ENCODE measurements at regions not wholly inside any gene's neighbourhood (a gene's known extent, or its start where the extent isn't known, plus 50 kb on each side); places are given as distances from the start of the nearest gene placed in this dataset.
A peak's percentile ranks its signal among the peaks of the same experiment; 100 is the strongest.

DNA sequence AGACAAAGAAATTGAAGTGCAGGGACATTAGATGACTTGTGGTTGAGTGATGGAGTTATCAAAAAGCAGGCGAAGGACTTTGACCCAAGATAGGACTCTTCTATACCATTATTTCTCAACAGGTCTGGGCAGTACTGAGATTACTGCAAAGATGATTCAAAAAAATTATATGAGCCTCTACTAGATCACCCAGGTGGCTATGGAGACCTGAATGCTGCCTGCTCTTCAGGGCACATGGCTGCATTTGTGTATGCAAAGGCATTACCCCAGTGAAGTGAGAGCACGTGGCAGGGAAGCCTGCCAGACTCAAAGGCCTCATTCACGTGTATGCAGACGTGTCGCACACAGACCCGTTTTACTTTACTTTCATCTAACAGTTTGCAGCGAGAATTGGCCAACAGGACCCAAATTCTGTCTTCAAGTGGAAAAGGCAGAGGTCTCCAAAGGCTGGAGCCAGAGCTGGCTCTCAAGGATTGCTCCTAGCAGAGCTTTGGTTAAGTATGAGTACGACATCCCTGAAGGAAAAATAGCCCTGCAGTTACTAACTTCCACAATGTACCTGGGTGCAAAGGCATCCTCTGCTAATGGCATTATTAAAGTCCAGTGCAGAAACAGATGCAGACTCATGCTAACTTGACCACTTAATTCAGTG lies 113.8 kb upstream of the ARMC2 start:
- DNase-seq = peak; percentile 57

DNA sequence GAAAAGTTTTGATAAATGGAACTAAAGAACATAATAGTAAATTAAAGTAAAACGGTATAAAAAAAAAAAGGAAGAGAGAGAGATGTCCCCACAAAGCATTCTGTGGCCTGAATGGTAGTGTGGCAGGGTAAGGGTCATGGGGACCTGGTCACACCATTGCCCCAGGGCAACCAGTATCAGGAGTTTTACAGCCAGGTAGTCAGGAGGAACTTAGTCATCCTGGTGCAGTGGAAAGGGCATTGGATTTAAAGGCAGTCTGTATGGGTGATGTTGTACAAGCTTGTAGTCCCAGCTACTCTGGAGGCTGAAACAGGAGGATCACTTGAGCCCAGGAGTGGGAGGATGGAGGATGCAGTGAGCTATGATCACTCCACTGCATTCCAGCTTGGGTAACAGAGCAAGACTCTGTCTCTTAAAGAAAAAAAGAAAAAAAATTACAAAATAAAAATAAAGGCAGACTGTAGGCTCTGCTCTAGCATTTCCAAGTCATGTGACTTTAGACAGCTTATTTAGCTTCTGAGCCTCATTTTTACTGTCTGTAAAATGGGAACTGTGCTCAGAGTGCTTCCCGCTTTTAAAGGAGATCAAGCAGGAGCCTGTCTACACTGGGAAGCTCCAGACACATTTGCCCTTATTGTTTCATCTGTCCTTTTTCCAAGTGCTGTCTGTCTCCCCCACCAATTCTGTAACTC lies 112.8 kb upstream of the ARMC2 start:
- peak; percentile 86 for DNase-seq

DNA sequence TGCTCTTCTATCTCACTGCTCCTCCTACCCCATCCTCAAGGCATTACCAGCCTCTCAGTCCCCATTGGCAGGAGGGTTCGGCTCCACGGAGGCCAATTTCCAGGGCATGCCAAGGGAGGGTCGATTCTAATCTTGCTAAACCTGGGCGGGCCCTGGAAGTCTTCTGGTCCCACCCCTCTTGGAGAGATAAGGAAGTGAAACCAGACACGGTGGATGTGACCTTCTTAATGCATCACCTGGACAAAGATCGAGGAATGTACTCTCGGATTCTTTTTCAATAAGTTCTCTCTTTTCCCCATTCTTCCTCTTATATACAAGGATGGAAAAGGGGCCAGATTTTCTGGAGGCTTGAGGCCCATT lies 112.2 kb upstream of the ARMC2 start:
- peak; percentile 70 for DNase-seq

- peak; percentile 93 for DNase-seq
Measured at GRCh38 chr6:108736832-108737231, 111.4 kb upstream of the ARMC2 start.

DNA sequence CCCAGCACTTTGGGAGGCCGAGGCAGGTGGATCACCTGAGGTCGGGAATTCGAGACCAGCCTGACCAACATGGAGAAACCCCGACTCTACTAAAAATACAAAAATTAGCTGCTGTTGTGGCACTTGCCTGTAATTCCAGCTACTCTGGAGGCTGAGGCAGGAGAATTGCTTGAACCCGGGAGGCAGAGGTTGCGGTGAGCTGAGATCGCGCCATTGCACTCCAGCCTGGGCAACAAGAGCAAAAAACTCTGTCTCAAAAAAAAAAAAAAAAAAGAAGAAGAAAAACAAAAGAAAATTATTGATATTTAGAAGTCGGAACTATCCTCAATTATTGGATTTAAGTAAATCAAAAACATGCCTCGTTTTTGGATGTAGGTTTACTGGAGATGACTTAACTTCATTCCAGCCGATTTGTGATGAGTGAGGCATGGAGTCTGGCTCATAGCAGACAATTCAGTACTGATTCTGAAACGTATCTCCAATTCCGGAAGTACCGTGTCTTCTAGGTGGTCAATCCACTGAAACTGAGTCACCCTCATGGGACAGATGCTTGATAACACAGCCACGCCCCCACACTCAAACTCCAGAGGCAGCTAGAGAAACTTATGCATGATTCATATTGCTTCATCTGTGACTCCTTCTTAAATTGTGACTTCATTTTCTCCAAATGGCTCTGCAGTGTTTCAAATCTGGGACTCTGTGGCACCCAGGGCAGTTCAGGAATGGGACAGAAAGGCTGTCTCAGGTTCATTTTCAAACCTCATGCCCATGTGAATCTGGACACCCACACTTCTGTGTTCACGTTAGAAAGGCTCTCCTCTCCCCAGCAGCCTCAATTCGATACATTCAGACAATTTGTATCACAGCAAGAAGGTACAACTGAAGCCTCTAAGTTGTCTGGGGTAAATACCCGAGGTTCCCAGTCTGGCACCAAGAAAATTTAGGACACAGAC lies 110.4 kb upstream of the ARMC2 start:
- peak; percentile 73 for DNase-seq

- peak; percentile 39 for DNase-seq
Measured at GRCh38 chr6:108738684-108739416, 109.4 kb upstream of the ARMC2 start.

GRCh38 chr6:108739496-108740330 lies 108.5 kb upstream of the ARMC2 start:
- peak; percentile 83 for DNase-seq

DNA sequence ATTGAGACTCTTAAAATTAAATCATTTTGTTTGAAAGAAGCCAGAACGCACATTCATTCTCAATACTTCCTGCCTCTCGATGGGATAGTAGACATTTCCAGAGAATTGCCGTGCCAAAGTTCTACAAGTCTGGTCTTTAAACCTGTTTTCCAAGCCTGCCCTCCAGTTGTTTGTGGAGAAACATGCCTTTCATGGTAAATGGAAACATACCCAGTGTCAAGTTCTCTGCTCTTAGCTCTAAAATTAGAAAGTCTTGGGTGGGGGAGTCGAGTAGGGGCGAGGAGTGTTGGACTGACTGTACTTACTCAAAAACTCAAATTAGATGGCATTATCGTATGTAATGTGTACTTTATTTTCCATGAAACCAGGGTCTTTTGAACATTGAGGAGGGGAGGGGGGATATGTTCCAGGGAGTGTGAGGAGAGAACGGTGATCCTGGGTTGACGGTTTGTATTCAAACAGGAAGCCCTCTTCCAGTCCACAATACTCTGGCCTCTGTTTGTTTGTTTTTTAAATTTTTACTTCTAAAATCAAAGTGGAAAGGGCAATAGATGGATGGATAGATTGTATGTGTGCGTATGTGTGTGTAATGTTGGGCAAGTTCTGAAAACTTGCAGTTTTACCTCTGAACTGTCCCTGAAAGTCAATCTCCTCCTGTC lies 106.8 kb upstream of the ARMC2 start:
- DNase-seq = peak; percentile 35

- DNase-seq = peak; percentile 50
Measured at GRCh38 chr6:108742041-108742440, 106.2 kb upstream of the ARMC2 start.

DNA sequence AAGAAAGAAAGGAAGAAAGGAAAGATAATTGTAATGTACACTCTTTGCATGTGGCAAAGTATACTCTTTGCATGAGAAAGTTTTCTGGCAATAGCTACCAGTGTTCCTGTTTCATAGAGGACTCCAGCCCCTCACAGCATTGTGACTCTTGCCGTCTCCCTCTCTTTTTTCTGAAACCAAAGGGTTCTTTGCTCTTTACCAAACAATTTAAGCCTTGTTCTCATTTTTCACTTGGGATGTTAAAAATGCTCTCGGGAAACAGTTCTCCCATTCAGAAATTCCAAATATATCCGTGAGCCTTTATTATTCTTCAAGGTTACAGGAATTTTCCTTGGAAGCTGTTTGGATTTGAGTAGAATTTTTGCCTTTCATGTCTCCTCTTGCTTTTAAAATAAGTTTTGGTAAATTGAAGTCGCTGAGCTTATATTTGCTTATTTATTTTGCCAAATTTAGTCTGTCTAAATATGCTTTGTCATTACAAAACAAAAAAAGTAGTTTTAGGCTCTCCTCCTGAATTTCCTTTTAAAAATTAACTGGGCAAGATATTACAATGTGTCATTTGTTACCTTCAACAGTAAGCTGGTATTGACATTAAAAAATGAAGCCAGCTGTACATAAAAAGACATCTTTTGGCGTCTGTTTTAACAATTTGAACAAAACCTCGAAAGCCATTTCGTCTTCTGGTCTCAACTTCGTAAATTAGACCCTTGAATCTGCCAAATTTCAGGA lies 103.8 kb upstream of the ARMC2 start:
- DNase-seq = peak; percentile 24

DNA sequence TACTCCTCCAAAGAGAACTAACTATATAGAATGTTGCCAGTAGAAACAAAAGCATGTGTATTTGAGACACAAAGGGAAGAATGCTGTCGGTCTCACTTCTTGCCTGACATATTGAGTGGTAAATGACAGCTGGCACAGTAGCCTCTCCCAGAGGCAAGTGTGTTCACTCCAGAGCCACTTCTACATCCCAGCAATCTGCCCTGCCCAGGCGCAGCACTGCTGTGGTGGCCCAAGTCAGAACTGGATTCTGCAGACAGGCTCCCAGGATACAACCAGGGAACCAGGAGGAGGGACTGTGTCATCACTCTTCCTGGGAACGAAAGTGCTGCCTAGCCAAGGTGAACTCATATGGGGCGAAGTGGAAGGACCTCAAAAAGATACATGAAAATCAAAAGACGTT lies 103.2 kb upstream of the ARMC2 start:
- DNase-seq = peak; percentile 55

GRCh38 chr6:108745664-108746336 lies 102.4 kb upstream of the ARMC2 start:
- no peak for DNase-seq

GRCh38 chr6:108746366-108746765 lies 101.9 kb upstream of the ARMC2 start:
- peak; percentile 72 for DNase-seq

DNA sequence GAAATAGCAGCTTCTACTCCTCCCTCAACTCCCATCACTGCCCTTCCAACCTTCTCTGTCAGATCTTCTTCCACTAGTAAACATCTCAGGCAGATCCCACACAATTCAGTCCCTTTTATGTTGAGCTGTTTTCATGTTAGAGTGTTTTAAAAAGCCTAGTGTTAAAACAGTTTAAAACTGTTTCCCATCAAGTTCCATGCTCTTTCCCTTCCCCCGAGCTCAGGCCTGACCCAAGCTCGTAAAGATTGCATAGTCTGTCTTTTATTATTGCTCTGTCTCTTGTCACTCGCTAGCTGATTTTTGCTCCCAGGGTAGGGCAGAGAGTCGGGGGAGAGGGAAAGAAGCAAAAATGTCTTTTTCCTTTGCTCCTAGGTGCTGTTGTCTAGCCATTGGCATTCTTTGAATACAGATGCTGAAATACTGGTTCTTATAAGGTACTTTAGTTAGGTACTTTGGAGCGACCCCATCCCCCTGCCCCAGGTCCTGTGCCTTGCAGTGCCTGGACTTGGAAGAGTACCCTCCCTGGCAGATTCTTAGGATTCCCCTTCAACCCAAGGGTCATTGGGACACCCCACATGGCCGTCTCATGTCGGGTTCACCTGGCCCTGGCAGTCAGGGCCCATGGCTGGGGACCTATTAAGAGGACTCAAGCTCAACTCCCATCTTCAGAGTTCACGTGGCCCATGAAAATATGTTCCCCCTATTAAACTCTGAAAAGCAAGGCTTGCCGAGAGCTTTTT lies 101.2 kb upstream of the ARMC2 start:
- peak; percentile 68 for DNase-seq

- DNase-seq = no peak
Measured at GRCh38 chr6:108748055-108748454, 100.2 kb upstream of the ARMC2 start.

DNA sequence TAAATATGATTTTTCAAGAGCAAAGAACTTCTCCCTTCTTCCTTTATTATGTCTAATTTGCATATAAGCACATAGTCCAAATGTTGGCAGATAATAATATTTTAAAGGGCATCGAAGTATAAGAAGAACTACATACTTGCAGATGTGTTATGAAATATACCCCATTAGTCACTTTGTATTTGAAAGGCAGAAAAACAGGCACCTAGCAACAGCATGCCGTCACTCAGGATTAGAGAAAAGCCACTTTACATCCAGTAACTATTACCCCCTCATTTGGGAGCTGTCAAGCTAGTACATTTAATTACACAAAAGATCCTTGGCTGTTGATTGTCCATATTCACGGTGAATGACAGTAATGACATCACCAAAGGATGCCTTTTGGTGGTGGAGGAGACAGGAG lies 99.3 kb upstream of the ARMC2 start:
- no peak for DNase-seq

- DNase-seq = peak; percentile 23
Measured at GRCh38 chr6:108750801-108751200, 97.4 kb upstream of the ARMC2 start.

DNA sequence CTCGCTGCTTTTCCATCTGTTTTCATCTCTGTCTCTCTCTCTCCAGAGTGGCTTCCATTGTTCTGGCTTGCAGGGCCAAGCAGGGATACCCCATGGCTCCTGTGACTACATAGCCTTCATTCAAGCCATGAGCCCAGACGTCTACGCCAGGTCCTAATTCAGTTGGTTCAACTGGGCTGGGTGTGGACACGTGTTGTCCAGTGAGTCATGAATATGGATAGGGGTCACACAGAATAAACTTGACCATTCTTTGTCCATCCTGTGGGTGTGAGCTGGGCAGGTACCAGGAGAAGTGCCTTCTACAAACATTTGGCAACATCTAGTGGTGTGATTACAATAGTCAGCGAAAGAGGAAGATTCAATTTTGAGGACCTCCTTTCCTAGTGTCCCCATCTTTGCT lies 96.9 kb upstream of the ARMC2 start:
- DNase-seq = peak; percentile 29

All from islet precursor cell (in vitro differentiated cells).